Fibroblast of skin of back (primary cell): ENCODE measurements at regions not wholly inside any gene's neighbourhood (a gene's known extent, or its start where the extent isn't known, plus 50 kb on each side); places are given as distances from the start of the nearest gene placed in this dataset.
"Not testable (repeated sequence)": the region's sequence is repeated elsewhere in the genome, so short reads cannot be mapped to it uniquely, and the experiment has no call there.

Source experiments
- DNase-seq: peaks from one replicate; pipeline ENCODE4 v3.0.0-alpha.2; 2013

GRCh38 chr20:40634891-40635290 lies 54.1 kb downstream of the MAFB start:
- DNase-seq, result no peak

- no peak for DNase-seq
These were observed 55.7 kb downstream of the MAFB start for GRCh38 chr20:40633123-40633850.

- no peak for DNase-seq
These were observed 56.6 kb downstream of the MAFB start for GRCh38 chr20:40632346-40632976.

GRCh38 chr20:40631119-40631631 lies 57.9 kb downstream of the MAFB start:
- DNase-seq, result no peak

- DNase-seq, result no peak
These were observed 58.3 kb downstream of the MAFB start for GRCh38 chr20:40630713-40631112.

- no peak for DNase-seq
These were observed 58.9 kb downstream of the MAFB start for GRCh38 chr20:40630099-40630498.

- DNase-seq, result no peak
These were observed 60.2 kb downstream of the MAFB start for GRCh38 chr20:40628877-40629276.

- DNase-seq, result not testable (repeated sequence)
These were observed 70.0 kb downstream of the MAFB start for GRCh38 chr20:40619053-40619452.

- DNase-seq, result no peak
These were observed 71.4 kb downstream of the MAFB start for GRCh38 chr20:40617594-40617993.

GRCh38 chr20:40612837-40613236 lies 76.2 kb downstream of the MAFB start:
- no peak for DNase-seq

GRCh38 chr20:40612247-40612646 lies 76.8 kb downstream of the MAFB start:
- DNase-seq, result no peak

- no peak for DNase-seq
These were observed 78.3 kb downstream of the MAFB start for GRCh38 chr20:40610730-40611129.

GRCh38 chr20:40607927-40608326 lies 81.1 kb downstream of the MAFB start:
- DNase-seq, result no peak

GRCh38 chr20:40606660-40607059 lies 82.4 kb downstream of the MAFB start:
- no peak for DNase-seq

GRCh38 chr20:40606237-40606636 lies 82.8 kb downstream of the MAFB start:
- DNase-seq, result no peak

- DNase-seq, result no peak
These were observed 84.6 kb downstream of the MAFB start for GRCh38 chr20:40604416-40604815.

GRCh38 chr20:40603057-40603651 lies 85.9 kb downstream of the MAFB start:
- no peak for DNase-seq

GRCh38 chr20:40602381-40602780 lies 86.7 kb downstream of the MAFB start:
- no peak for DNase-seq

- no peak for DNase-seq
These were observed 88.4 kb downstream of the MAFB start for GRCh38 chr20:40600441-40601219.

GRCh38 chr20:40599987-40600386 lies 89.0 kb downstream of the MAFB start:
- no peak for DNase-seq

GRCh38 chr20:40592941-40593340 lies 96.1 kb downstream of the MAFB start:
- no peak for DNase-seq

- no peak for DNase-seq
These were observed 97.5 kb downstream of the MAFB start for GRCh38 chr20:40591536-40591935.

GRCh38 chr20:40591119-40591518 lies 97.9 kb downstream of the MAFB start:
- DNase-seq, result no peak
